ENCODE measurements at regions not wholly inside any gene's neighbourhood (a gene's known extent, or its start where the extent isn't known, plus 50 kb on each side); places are given as distances from the start of the nearest gene placed in this dataset.

DNA sequence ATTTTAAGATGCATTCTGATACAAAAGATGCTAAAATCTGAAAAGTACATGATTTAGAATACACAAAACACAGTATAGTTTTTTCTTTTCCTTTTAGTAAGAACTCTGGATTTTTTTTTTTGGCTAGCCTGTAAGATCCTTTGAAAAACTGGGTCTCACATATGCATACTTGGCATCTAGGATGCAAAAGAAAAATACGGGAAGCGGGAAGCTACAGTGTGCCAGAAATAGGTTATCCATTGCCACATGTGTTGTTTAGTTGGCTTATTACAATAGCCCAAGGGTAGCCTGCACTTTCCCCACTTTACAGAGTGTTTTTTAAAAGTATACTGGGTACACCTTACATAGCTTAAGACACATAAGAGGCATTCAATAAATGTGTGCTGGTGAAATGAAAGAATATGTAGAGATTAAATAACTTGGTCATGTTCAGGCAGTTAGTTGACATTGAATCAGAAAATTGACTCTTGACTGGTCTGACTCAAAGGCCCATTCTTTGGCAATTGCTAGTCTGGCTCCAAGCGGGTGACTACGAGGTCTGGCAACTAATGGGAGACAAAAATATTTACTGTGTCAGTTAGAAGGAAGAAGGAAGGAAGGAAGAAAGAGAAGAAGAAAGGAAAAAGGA lies 286.8 kb upstream of the TRIB2 start:
- Mint-ChIP-seq H3K4me3 (no peak overlapping the region), H3K27ac (peak overlapping the region; percentile 46), H3K27me3 (no peaks in the 10 kb centered on the region), H3K4me1 (ENCODE audit: low read depth) (peaks cover 18% of the 10 kb centered on the region), H3K9me3 (no peaks in the 10 kb centered on the region), H3K36me3 (ENCODE audit: low read depth) (no peaks in the 10 kb centered on the region)
- DNase-seq: no peak

DNA sequence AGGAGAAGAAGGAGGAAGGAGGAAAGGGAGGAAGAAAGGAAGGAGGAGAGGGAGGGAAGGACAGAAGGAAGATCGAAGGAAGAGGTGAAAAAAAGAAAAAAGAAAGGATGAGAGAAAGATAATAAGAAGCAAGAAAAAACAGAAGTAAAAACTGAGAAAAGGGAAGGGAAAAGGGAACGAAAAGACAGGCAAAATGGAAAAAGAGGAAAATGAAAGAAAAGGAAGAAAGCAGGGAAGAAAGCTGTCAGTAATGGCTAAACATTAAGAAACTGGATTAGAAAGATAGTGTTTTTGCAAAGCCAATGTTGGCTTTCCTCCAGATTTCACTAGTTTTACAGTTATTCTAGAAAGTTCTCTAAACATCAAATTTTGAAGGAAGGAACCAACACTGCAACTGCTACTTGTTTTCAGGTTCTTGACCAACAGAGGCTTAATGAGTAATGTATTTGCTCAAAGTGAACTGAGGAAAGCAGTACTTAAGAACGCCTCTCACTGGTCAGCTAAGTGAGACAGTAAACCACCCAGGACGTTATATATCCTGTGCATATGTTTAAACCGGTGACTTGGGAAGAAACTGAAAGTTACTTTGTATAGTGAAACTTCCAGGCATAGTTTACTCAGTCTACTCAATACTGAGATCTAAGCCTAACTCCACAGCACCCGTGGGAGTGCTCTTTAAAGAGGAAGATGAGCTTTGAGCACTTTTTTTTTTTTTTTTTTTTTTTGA lies 286.2 kb upstream of the TRIB2 start:
- Mint-ChIP-seq H3K9me3 (no peaks in the 10 kb centered on the region), H3K4me1 (ENCODE audit: low read depth) (peaks cover 22% of the 10 kb centered on the region), H3K36me3 (ENCODE audit: low read depth) (no peaks in the 10 kb centered on the region), H3K27ac (peak overlapping the region; percentile 46), H3K4me3 (no peak overlapping the region), H3K27me3 (no peaks in the 10 kb centered on the region)
- DNase-seq: no peak

DNA sequence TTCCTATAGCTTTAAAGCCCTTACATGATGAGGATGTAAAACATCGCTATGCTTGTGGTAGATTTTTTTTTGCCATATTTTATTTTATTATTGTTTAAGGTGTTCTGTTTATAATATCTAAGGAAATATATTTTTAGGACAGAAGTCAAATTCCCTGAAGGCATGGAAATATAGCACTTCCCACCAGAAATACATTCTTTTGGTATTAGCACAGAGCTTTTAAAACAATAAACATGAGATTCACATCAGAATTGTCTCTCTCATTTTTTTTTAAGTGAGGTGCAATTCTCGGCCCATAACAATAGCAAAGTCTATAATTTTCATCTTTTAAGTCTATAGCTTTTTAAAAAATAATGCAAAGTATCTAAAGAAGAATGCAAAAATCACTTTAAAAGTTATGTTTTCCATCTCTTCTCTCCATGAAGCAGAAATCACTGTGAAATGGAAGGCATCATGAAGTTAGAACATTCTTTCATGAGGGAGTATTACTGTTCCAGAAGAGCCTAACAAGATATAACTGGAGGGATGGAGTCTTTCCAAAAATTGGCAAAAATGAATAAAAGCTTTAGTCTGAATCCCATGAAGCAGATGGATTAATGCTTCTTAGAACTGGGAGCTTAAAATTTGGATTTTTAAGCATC lies 283.6 kb upstream of the TRIB2 start:
- no peaks in the 10 kb centered on the region for H3K27me3 Mint-ChIP-seq
- H3K4me1 Mint-ChIP-seq (ENCODE audit: low read depth): peaks cover 35% of the 10 kb centered on the region
- H3K9me3 Mint-ChIP-seq: no peaks in the 10 kb centered on the region
- DNase-seq: no peak
- no peaks in the 10 kb centered on the region for H3K36me3 Mint-ChIP-seq (ENCODE audit: low read depth)
- H3K27ac Mint-ChIP-seq: no peak overlapping the region
- no peak overlapping the region for H3K4me3 Mint-ChIP-seq

DNA sequence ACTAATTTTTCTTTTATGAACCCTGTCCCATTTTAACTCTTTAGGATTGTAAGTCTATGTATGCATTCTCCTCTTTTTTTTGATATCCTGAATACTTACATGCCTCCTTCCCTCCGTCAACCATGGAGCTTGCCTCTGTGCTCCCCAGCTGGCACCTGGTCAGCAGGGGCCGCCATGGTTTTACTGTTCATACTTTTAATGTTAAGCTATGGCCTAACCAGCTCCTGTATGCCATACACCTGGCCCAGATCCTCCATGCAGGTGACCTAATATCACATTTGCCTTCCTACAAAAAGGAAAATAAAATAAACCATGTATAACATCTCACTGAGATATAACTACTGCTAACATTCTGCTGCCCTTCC lies 283.1 kb upstream of the TRIB2 start:
- peaks cover 35% of the 10 kb centered on the region for H3K4me1 Mint-ChIP-seq (ENCODE audit: low read depth)
- H3K27me3 Mint-ChIP-seq: no peaks in the 10 kb centered on the region
- no peak overlapping the region for H3K27ac Mint-ChIP-seq
- no peak overlapping the region for H3K4me3 Mint-ChIP-seq
- DNase-seq: no peak
- no peaks in the 10 kb centered on the region for H3K36me3 Mint-ChIP-seq (ENCODE audit: low read depth)
- H3K9me3 Mint-ChIP-seq: no peaks in the 10 kb centered on the region

DNA sequence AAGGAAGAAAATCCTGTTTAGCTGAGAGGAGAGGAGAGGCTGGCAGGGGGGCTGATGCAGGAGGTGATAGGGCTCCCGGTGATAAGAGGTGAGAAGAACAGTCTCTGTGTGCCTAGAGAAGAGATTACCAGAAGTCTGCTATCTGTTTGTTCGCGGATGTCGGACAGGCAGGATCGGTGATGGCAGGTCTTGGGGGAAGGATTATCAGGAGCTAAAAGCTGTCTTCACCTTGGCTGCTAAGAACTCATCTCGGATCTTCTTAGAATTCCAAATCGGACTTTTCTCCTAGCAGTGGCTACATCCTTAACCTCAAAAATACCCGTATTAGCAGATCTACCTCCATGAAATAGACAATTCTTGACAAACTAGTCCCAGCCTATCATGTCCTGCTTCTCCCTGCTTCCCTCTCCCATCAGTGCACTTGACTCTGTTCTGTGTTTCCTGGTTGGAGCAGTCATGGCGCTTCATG lies 282.1 kb upstream of the TRIB2 start:
- no peaks in the 10 kb centered on the region for H3K36me3 Mint-ChIP-seq (ENCODE audit: low read depth)
- H3K4me1 Mint-ChIP-seq (ENCODE audit: low read depth): peaks cover 35% of the 10 kb centered on the region

DNA sequence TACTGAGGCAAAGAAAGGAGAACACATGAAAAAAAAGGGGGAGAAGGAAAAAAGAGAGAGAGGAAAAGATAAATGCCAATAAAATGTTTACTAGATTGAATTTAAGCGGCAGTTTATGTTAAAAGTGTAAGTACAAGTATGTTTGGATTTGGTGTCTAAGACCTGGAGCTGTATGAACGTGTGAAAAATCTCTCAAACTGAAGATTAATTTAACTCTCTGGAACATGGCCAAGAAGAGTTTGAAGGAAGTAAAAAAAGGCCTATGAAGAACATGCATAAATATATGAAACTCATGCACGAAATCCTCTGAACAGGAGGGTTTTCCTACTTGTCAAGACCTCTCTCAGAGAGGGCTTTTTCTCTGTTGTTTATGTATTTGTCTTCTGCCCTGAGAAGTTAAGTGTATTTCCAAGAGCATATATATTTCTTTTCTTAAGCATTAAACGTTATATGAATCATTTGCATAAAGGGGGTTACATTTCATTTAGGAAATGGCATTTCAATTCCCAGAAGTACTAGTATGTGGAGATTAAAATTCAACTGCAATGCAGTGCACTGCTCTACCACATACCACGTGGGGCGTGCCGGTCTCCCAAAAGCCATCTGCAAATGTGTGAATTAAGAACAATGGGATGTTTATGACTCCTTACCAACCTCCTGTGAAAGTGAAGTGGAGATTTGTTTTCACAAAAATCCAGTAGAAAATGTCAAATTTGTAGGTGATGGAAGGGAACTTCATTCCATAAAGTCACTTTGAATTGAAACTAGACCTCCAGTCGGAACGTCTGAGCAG lies 281.1 kb upstream of the TRIB2 start:
- no peak overlapping the region for H3K4me3 Mint-ChIP-seq
- H3K27me3 Mint-ChIP-seq: no peaks in the 10 kb centered on the region
- peaks cover 28% of the 10 kb centered on the region for H3K4me1 Mint-ChIP-seq (ENCODE audit: low read depth)
- no peaks in the 10 kb centered on the region for H3K36me3 Mint-ChIP-seq (ENCODE audit: low read depth)
- no peak for DNase-seq
- no peak overlapping the region for H3K27ac Mint-ChIP-seq
- no peaks in the 10 kb centered on the region for H3K9me3 Mint-ChIP-seq

More for the DNA sequence above, 282.1 kb upstream of the TRIB2 start:
- no peak overlapping the region for H3K4me3 Mint-ChIP-seq
- no peak for DNase-seq
- H3K27me3 Mint-ChIP-seq: no peaks in the 10 kb centered on the region
- no peaks in the 10 kb centered on the region for H3K9me3 Mint-ChIP-seq
- H3K27ac Mint-ChIP-seq: no peak overlapping the region

DNA sequence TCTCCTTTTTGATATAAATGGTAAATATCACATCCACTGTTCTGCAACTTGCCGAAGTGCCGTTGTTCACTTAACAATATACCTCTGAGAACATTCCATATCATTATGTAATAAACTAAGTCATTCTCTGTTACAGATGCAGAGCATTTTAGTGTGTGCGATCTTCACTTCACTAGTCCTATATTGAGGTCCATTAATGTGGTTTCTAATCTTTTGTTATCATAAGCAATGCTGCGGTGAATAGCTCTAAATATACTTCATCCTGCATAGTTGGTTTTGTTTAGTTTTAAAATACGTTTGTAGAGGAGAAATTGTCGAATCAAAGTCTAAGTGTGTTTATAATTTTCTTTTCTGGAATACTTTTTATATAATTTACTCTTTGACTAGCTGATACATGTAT lies 280.3 kb upstream of the TRIB2 start:
- no peak overlapping the region for H3K4me3 Mint-ChIP-seq
- no peaks in the 10 kb centered on the region for H3K27me3 Mint-ChIP-seq
- no peaks in the 10 kb centered on the region for H3K36me3 Mint-ChIP-seq (ENCODE audit: low read depth)
- H3K4me1 Mint-ChIP-seq (ENCODE audit: low read depth): peaks cover 24% of the 10 kb centered on the region
- no peak for DNase-seq
- H3K27ac Mint-ChIP-seq: no peak overlapping the region
- no peaks in the 10 kb centered on the region for H3K9me3 Mint-ChIP-seq

DNA sequence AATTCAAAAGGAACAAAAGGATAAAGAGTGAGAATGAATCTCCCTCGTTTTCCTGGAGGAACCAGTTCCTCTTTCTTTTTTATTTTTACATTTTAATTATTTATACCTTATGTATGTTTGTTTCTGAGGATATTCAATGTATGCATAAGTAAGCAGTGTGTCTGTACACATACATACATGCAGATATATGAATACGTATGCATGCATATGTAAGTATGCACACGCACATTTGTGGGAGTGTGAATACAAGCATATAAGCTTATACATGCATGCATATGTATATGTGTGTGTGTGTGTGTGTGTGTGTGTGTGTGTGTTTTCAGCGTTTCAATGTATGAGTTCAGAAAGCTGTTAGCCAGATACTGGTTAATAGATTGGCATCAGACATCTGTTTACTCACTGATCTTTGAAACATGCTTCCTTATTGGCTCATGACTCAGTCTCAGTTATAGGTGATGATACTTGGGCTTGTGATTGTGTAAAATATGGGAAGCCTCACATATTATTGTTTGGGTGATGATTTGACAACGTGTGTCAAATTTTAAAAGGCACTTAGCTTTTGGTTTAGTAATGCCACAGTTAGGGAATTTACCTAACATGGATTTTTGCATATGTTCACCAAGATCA lies 279.7 kb upstream of the TRIB2 start:
- Mint-ChIP-seq H3K36me3 (ENCODE audit: low read depth) (no peaks in the 10 kb centered on the region), H3K27ac (no peak overlapping the region), H3K4me1 (ENCODE audit: low read depth) (peaks cover 25% of the 10 kb centered on the region), H3K9me3 (no peaks in the 10 kb centered on the region), H3K27me3 (no peaks in the 10 kb centered on the region), H3K4me3 (no peak overlapping the region)
- no peak for DNase-seq

DNA sequence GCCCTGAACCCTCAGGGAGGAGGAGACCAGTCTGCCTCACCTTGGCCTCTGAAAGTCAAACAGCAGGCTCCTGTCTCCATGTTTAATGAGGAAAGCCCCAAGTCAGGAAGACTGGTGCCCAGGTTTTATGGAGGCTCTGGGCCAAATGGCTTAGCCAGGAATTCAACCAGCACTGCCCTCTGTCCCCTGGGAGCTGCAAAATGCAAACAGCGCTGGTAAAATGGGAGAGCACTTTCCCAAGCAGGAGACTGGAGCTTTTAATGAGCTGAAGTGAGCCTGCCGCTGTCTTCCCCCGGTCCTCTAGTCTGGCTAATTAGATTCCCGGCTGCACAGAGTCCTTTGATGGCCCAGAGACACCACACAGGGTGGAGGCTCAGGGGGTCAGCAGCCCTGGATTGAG lies 276.0 kb upstream of the TRIB2 start:
- DNase-seq: no peak
- Mint-ChIP-seq H3K27me3 (no peaks in the 10 kb centered on the region), H3K27ac (no peak overlapping the region), H3K4me1 (ENCODE audit: low read depth) (peaks cover 33% of the 10 kb centered on the region), H3K36me3 (ENCODE audit: low read depth) (no peaks in the 10 kb centered on the region), H3K4me3 (no peak overlapping the region), H3K9me3 (no peaks in the 10 kb centered on the region)

DNA sequence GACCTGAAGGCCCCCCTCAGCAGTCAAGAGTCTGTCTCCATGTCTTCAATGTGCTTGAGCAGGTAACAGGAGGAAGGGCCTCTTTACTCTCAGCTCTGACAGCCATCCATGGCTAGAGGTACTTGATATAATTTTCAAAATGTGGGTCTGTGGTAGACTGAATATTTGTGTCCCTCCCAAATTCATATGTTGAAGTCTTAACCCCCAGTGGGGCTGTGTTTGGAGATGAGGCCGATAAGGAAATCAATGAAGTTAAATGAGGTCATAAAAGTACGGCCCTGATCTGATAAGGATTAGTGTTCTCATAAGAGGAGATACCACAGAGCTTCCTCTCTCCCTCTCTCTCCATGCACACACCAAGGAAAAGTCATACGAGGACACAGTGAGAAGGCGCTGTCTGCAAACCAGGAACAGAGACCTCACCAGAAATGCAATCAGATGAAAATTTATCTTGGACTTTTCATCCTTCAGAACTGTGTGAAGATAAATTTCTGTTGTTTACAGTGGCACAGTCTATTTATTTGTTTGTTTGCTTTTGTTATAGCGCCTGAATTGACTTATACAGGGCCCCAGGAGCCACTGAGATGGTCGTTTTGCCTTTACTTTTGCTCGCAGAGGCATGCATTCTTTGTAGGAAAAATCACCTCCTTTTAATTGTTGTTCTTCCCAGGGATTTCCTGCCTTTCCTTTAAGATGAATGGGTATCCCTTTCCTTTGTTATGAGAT lies 274.8 kb upstream of the TRIB2 start:
- Mint-ChIP-seq H3K9me3 (no peaks in the 10 kb centered on the region), H3K4me3 (no peak overlapping the region), H3K4me1 (ENCODE audit: low read depth) (peaks cover 25% of the 10 kb centered on the region), H3K36me3 (ENCODE audit: low read depth) (no peaks in the 10 kb centered on the region), H3K27me3 (no peaks in the 10 kb centered on the region), H3K27ac (no peak overlapping the region)
- DNase-seq: no peak

DNA sequence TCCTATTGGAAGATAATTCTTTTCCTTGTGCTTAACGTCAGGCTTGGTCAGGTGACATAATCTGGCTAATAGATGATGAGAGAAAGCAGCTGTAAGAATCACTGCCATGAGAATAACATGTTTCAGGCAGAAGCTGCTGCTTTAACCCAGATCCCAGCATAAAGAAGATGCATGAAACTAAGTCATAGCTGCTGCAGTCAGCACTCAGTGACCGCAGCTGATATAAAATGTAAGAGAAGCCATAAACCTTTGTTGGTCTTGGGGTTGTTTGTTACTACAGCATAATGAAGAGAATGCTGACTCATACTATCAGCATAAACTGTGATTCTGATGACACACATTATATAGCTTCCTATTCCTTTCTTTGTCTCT lies 274.3 kb upstream of the TRIB2 start:
- H3K36me3 Mint-ChIP-seq (ENCODE audit: low read depth): no peaks in the 10 kb centered on the region
- H3K4me3 Mint-ChIP-seq: no peak overlapping the region
- DNase-seq: no peak
- no peaks in the 10 kb centered on the region for H3K9me3 Mint-ChIP-seq
- H3K27me3 Mint-ChIP-seq: no peaks in the 10 kb centered on the region
- H3K4me1 Mint-ChIP-seq (ENCODE audit: low read depth): peaks cover 22% of the 10 kb centered on the region
- peak overlapping the region; percentile 22 for H3K27ac Mint-ChIP-seq

DNA sequence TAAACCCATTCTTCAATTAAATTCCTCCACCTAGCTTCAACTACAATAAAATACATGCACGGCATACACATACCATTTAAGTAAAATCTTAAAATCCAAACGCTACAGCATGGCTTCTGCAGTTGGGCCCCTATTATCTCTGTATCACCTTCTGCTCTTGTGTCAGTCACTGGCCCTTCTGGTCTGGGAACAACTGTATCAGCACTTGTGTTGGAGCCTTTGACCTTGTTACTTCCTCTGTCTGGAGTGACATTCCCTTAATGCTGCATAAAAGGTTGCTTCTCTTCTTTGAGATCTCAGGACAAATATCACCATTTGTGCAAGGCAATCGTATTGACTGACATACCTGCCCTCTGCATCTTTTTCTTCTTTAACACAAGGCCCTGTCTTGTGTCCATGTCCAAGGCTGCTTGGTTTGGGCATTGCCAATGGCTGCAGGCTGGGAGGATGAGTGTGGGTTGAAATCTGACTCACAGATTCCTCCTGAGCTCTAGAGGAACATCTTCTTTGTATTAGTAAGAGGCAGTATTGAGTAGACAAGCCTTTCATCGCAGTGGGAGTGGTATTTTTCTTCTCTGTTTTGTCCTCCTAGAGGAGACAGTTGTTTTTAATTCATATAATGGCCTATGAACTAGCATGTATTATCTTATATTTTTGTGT lies 267.8 kb upstream of the TRIB2 start:
- no peaks in the 10 kb centered on the region for H3K36me3 Mint-ChIP-seq (ENCODE audit: low read depth)
- no peak overlapping the region for H3K27ac Mint-ChIP-seq
- H3K4me1 Mint-ChIP-seq (ENCODE audit: low read depth): peaks cover 30% of the 10 kb centered on the region
- no peaks in the 10 kb centered on the region for H3K9me3 Mint-ChIP-seq
- H3K4me3 Mint-ChIP-seq: no peak overlapping the region
- H3K27me3 Mint-ChIP-seq: no peaks in the 10 kb centered on the region
- no peak for DNase-seq

DNA sequence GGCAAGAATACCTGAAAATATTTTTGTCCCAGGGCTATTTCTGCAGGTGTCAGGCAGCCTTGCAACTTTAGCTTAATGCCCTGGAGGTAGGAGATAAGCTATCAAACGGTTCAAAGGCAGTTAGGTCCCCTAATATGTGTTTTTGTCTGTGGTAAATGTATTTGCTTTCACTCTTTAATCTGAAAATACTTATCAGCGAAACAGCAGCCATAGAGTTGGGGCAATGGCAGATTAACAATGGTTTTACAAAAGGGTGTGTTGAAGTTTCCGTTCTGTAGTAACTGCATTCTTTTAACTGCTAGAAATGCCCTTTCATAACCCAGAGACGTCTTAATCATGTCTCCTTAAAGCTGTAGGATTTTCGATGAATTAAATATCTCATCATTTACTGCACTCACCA lies 265.0 kb upstream of the TRIB2 start:
- no peaks in the 10 kb centered on the region for H3K9me3 Mint-ChIP-seq
- H3K4me3 Mint-ChIP-seq: peak overlapping the region; percentile 41
- H3K27me3 Mint-ChIP-seq: no peaks in the 10 kb centered on the region
- no peaks in the 10 kb centered on the region for H3K36me3 Mint-ChIP-seq (ENCODE audit: low read depth)
- peaks cover 37% of the 10 kb centered on the region for H3K4me1 Mint-ChIP-seq (ENCODE audit: low read depth)
- peak overlapping the region; percentile 29 for H3K27ac Mint-ChIP-seq
- DNase-seq: no peak

Measured in activated T-cell treated with anti-CD3 and anti-CD28 coated beads, Interleukin-2, amount 50 U/mL, for 24 hours (primary cell).